Neural cell (in vitro differentiated cells): ENCODE measurements at regions not wholly inside any gene's neighbourhood (a gene's known extent, or its start where the extent isn't known, plus 50 kb on each side); places are given as distances from the start of the nearest gene placed in this dataset.

ENCODE experiments used
- small RNA-seq, 3 experiments: library from RNA; depleted of rRNA; stranded (forward); fragments of <200 nt; gene quantifications; one replicate each; pipeline ENCODE3, GENCODE V24; 2012

Small RNAs in the stretch of these regions (small RNA-seq; reads per million reads assigned to genes)
- gene AC096531.1: 0 reads per million in 3 experiments
- 0.61 to 1.1 (median 0.79) reads per million in 3 experiments for gene RNA5SP23
